GM23248 (cell line): ENCODE measurements at regions not wholly inside any gene's neighbourhood (a gene's known extent, or its start where the extent isn't known, plus 50 kb on each side); places are given as distances from the start of the nearest gene placed in this dataset.

Experiments
- DNase-seq: peaks from one replicate; pipeline ENCODE4 v3.0.0-alpha.2; 2015
- H2AFZ ChIP-seq: fragments of 200-600 bp; sonication (generic); 2 replicates; pipeline ENCODE4 v1.6.1; 2016; ENCODE audit warnings: antibody characterized with exemption
- H3F3A ChIP-seq: fragments of 200-600 bp; sonication (generic); 2 replicates; pipeline ENCODE4 v1.6.1; 2016; ENCODE audit warnings: mild to moderate bottlenecking, antibody characterized with exemption, mixed run types; ENCODE audit not compliant: insufficient read depth
- H3K27ac ChIP-seq: fragments of 200-600 bp; sonication (generic); 2 replicates; pipeline ENCODE4 v1.5.1; 2016; ENCODE audit warnings: mild to moderate bottlenecking
- H3K27me3 ChIP-seq: fragments of 200-600 bp; sonication (generic); replicated peaks from 2 replicates; pipeline ENCODE4 v1.6.1; 2016; ENCODE audit warnings: mild to moderate bottlenecking; ENCODE audit not compliant: insufficient read depth
- H3K36me3 ChIP-seq: fragments of 200-600 bp; sonication (generic); 2 replicates; pipeline ENCODE4 v1.6.1; 2016; ENCODE audit warnings: low read depth, mild to moderate bottlenecking
- H3K4me1 ChIP-seq: fragments of 200-600 bp; sonication (generic); 2 replicates; pipeline ENCODE4 v1.6.1; 2016; ENCODE audit warnings: mild to moderate bottlenecking; ENCODE audit not compliant: insufficient read depth
- H3K4me2 ChIP-seq: fragments of 200-600 bp; sonication (generic); one replicate; pipeline ENCODE4 v1.6.1; 2016; ENCODE audit warnings: mild to moderate bottlenecking; ENCODE audit not compliant: unreplicated experiment
- H3K4me3 ChIP-seq: fragments of 200-600 bp; sonication (generic); 2 replicates; pipeline ENCODE4 v1.5.1; 2016; ENCODE audit warnings: mild to moderate bottlenecking
- H3K79me2 ChIP-seq: fragments of 200-600 bp; sonication (generic); 2 replicates; pipeline ENCODE4 v1.6.1; 2016; ENCODE audit warnings: mild to moderate bottlenecking; ENCODE audit not compliant: insufficient read depth
- H3K9ac ChIP-seq: fragments of 200-600 bp; sonication (generic); 2 replicates; pipeline ENCODE4 v1.6.1; 2016; ENCODE audit warnings: mild to moderate bottlenecking
- H3K9me2 ChIP-seq: fragments of 200-600 bp; sonication (generic); 2 replicates; pipeline ENCODE4 v1.6.1; 2016; ENCODE audit warnings: mixed run types, mild to moderate bottlenecking, moderate library complexity; ENCODE audit not compliant: insufficient read depth
- H3K9me3 ChIP-seq: fragments of 200-600 bp; sonication (generic); one replicate; pipeline ENCODE4 v1.6.1; 2017; ENCODE audit warnings: low read depth
- H4K20me1 ChIP-seq: fragments of 200-600 bp; sonication (generic); 2 replicates; pipeline ENCODE4 v1.6.0; 2016; ENCODE audit not compliant: insufficient read depth
- EZH2 ChIP-seq: fragments of 200-600 bp; sonication (generic); IDR thresholded peaks from 2 replicates; pipeline ENCODE4 v1.6.1; 2018; ENCODE audit warnings: antibody characterized with exemption, mild to moderate bottlenecking; ENCODE audit not compliant: insufficient read depth, poor library complexity, severe bottlenecking
- EZH2phosphoT487 ChIP-seq: fragments of 200-600 bp; sonication (generic); IDR thresholded peaks from 2 replicates; pipeline ENCODE4 v1.6.1; 2018; ENCODE audit warnings: antibody characterized with exemption, moderate library complexity, mild to moderate bottlenecking, low read depth; ENCODE audit not compliant: insufficient read depth
- whole genome bisulfite sequencing, 2 experiments: methylation state at CpG; one replicate each; pipeline ENCODE4 v1.1.6; 2015 to 2017; ENCODE audit warnings: low lambda C conversion rate in 2 of 2, low coverage in 1 of 2; ENCODE audit errors: missing lambda C conversion rate in 2 of 2; 5-methylcytosine and 5-hydroxymethylcytosine counted together
- in situ Hi-C: fragments of 300-500 bp; cut with MboI; formaldehyde crosslinking; loops from 2 replicates; pipeline ENCODE4 v1.15.0; 2020

DNA sequence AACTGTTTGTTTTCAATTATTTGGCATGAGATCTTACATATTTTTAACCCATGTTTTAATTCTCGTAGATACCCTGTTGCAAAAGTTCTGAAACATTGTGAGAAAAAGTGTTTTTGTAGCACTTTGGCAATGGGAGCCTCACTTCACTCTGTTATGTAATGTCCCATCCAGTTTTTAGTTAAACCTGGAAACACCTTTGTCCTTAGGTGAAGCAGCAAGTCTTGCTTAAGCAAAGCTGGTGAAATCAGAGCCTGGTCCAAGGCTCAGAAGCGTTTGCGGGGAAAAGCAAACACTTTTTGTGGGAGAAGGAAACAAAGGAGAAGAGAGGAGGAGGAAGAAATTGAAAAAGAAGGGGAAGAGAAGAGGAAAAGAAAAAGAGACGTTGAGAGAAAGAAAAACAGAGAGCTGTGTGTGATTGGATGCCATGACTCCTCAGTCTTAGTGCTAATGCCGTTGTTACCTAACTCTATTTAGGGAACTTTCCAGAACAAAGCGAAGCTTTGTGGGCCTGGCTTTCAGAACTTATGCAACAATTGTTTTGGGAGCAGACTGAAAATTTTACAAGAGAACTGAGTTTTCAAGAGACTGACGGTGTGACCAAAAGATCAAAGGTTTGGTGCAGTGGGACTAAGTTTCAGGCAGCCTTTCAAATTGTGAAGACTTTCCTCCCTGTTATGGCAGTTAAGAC is 93.1 kb downstream of the NTMT2 start:
- H3F3A ChIP-seq = no peaks in the 10 kb centered on the region
- no peak overlapping the region for H3K4me3 ChIP-seq
- H3K9me2 ChIP-seq = no peaks in the 10 kb centered on the region
- H2AFZ ChIP-seq = 0 out of 2 replicates have a peak overlapping the region, but pooled peaks have one; percentile 34
- no peaks in the 10 kb centered on the region for H4K20me1 ChIP-seq
- H3K9me3 ChIP-seq = no peaks in the 10 kb centered on the region
- DNase-seq = no peak
- no peak overlapping the region for H3K27ac ChIP-seq
- no peaks in the 10 kb centered on the region for H3K36me3 ChIP-seq
- TF ChIP-seq EZH2phosphoT487 = no peak
- TF ChIP-seq EZH2 = no peak
- WGBS, 2 experiments = 65 to 68% methylated on average over 7 of the region's 7 CpGs
- peaks cover 8% of the 10 kb centered on the region for H3K4me1 ChIP-seq
- no peak overlapping the region for H3K9ac ChIP-seq
- H3K27me3 ChIP-seq = no peaks in the 10 kb centered on the region
- H3K4me2 ChIP-seq = peak overlapping the region; percentile 40
- no peaks in the 10 kb centered on the region for H3K79me2 ChIP-seq
- in situ Hi-C loops = no loop called here

DNA sequence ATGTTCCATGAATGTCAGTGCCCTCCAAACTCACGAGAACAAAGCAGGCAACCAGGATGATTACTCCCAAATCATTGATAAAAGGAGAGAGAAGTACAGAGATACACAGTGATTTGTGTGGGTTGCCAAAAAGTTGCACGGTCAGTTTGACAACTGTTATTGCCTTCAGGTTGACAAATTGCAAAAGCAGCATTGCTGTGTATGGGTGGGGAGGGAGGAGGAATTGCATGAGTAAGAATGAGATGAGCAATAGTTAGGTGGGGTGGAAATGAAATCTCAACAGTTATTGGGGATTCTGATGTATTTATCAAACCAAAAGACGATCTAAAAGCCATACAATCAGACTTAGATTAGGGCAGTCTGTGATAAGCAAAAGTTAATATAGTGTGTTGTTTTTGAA is 93.7 kb downstream of the NTMT2 start:
- Histone ChIP-seq H3K9me3 (no peaks in the 10 kb centered on the region), H3K9ac (no peak overlapping the region), H3F3A (no peaks in the 10 kb centered on the region), H4K20me1 (no peaks in the 10 kb centered on the region), H3K4me2 (peak overlapping the region; percentile 40), H3K27ac (no peak overlapping the region), H3K27me3 (no peaks in the 10 kb centered on the region), H3K36me3 (no peaks in the 10 kb centered on the region), H2AFZ (0 out of 2 replicates have a peak overlapping the region, but pooled peaks have one; percentile 34), H3K4me3 (no peak overlapping the region), H3K79me2 (no peaks in the 10 kb centered on the region), H3K4me1 (peaks cover 8% of the 10 kb centered on the region), H3K9me2 (no peaks in the 10 kb centered on the region)
- 51 to 52% methylated on average over 3 of the region's 3 CpGs for WGBS, 2 experiments
- DNase-seq = peak; percentile 67
- in situ Hi-C loops = no loop called here
- no peak for TF ChIP-seq EZH2
- no peak for TF ChIP-seq EZH2phosphoT487

DNA sequence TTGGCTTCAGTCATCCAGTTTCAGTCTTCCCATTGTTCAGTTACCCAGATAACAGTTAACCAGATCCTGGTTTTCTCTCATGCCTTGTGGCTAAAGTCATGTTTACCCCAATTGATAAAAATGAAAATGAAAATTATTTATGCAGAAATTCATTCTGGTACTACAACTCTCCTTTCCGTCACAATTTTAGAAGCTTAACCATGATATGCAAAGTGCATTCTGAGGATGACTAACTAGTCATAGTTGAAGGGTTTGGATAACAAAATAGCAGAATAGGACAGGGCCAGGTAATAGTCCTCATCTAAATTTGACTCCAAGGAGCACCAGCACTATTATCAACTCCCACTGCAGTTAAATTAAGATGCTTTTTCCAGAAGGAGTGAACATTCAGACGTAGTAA is 94.7 kb downstream of the NTMT2 start:
- no peak for TF ChIP-seq EZH2
- TF ChIP-seq EZH2phosphoT487 = no peak
- Histone ChIP-seq H3F3A (no peaks in the 10 kb centered on the region), H2AFZ (no peak overlapping the region), H3K4me2 (no peak overlapping the region), H3K79me2 (no peaks in the 10 kb centered on the region), H4K20me1 (no peaks in the 10 kb centered on the region), H3K4me3 (no peak overlapping the region), H3K9me3 (no peaks in the 10 kb centered on the region), H3K9ac (no peak overlapping the region), H3K27ac (no peak overlapping the region), H3K36me3 (no peaks in the 10 kb centered on the region), H3K9me2 (no peaks in the 10 kb centered on the region), H3K4me1 (peaks cover 8% of the 10 kb centered on the region), H3K27me3 (no peaks in the 10 kb centered on the region)
- no peak for DNase-seq
- 97 to 98% methylated on average over 2 of the region's 2 CpGs for WGBS, 2 experiments
- in situ Hi-C loops = no loop called here

DNA sequence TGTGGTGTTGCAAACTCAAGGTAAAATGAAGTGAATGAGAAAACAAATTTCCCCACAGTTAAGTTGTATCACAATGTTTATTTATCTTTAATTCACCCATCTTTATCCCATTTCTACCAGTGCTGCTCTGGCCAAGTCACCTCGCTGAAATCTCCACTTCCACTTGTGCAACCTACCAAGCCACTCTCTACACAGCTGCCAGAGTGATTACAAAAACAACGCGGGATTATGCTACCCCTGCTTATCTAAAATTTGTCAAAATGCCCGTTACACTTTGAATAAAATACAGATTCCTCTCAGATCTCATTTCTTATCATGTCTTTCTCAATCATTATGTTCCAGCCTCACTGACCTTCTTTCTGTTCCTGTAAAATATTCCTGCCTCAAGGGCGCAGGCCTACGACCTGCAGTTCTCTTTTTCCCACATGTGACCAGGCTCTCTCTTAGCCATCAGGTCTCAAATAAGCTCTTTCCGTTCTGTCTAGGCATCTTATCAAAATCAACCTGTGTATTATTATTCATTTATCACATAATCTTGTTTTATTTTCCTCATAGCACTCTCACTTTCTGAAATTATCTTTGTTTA is 95.6 kb downstream of the NTMT2 start:
- Histone ChIP-seq H3K36me3 (no peaks in the 10 kb centered on the region), H3K79me2 (no peaks in the 10 kb centered on the region), H3K9me2 (no peaks in the 10 kb centered on the region), H3K4me1 (peaks cover 8% of the 10 kb centered on the region), H3K9ac (no peak overlapping the region), H3K27ac (no peak overlapping the region), H2AFZ (no peak overlapping the region), H4K20me1 (no peaks in the 10 kb centered on the region), H3K9me3 (no peaks in the 10 kb centered on the region), H3K4me3 (no peak overlapping the region), H3K4me2 (no peak overlapping the region), H3K27me3 (no peaks in the 10 kb centered on the region), H3F3A (no peaks in the 10 kb centered on the region)
- WGBS, 2 experiments = 90 to 97% methylated on average over 7 of the region's 7 CpGs
- TF ChIP-seq EZH2phosphoT487 = no peak
- TF ChIP-seq EZH2 = no peak
- no peak for DNase-seq
- in situ Hi-C loops = no loop called here
